ENCODE measurements at regions not wholly inside any gene's neighbourhood (a gene's known extent, or its start where the extent isn't known, plus 50 kb on each side); places are given as distances from the start of the nearest gene placed in this dataset.

DNA sequence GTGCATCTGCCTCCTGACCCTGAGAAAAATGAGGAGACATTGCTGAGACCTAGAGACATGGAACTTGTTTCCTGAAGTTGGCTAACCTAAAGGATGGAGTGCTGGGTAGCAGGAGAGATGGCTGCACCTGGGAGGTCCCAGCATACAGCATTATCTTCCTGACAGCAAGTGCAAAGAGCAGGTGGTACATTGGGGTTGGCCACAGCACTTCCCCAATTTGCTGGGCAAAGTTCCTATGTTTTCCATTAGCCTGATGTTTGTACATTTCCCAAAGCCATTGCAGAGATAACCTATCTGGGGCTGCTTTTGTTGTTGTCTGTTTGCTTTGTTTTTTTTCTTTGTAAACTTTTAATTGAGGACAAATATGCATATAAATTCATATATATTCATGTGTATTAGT lies 296.7 kb downstream of the HRH4 start:
- in situ Hi-C loops (cut with MboI; ENCODE audit: low pct_unique_long_range_greater_than_20kb, low sequenced_read_pairs, unreplicated experiment) = no loop called here
- DNase-seq (ENCODE audit: low spot score) = no peak
- TF ChIP-seq CTCF (IDR thresholded peaks at IDR 0.05; ENCODE audit: extremely low read depth, insufficient read depth, missing control alignments) = no peak

- TF ChIP-seq CTCF (IDR thresholded peaks at IDR 0.05; ENCODE audit: extremely low read depth, insufficient read depth, missing control alignments) = no peak
- no peak for DNase-seq (ENCODE audit: low spot score)
- in situ Hi-C loops (cut with MboI; ENCODE audit: low pct_unique_long_range_greater_than_20kb, low sequenced_read_pairs, unreplicated experiment) = no loop called here
Observed at GRCh38 chr18:24761765-24762164, 301.3 kb downstream of the HRH4 start.

DNA sequence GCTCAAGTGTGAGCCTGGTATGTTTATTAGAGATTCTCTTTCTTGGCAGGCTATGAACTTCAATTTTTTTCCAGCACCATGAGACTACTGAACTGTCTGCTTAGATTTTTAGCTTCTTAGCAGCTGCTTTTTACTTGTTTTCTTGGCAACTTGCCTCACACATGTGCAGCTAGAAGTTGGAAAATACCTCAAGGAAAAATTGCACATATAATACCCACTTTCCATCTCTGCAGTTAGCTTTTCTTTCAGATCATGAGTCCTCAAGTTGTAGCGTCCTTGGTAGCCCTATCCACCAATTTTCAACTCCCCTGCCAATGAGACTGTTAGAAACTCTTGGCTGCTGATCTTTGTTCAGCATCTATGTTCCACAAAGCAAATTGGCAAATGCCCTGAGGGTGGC lies 302.1 kb downstream of the HRH4 start:
- in situ Hi-C loops (cut with MboI; ENCODE audit: low pct_unique_long_range_greater_than_20kb, low sequenced_read_pairs, unreplicated experiment) = no loop called here

GRCh38 chr18:24763765-24764513 lies 303.5 kb downstream of the HRH4 start:
- DNase-seq (ENCODE audit: low spot score) = no peak
- in situ Hi-C loops (cut with MboI; ENCODE audit: low pct_unique_long_range_greater_than_20kb, low sequenced_read_pairs, unreplicated experiment) = no loop called here
- no peak for TF ChIP-seq CTCF (IDR thresholded peaks at IDR 0.05; ENCODE audit: extremely low read depth, insufficient read depth, missing control alignments)

More for the DNA sequence above, 302.1 kb downstream of the HRH4 start:
- TF ChIP-seq CTCF (IDR thresholded peaks at IDR 0.05; ENCODE audit: extremely low read depth, insufficient read depth, missing control alignments) = no peak
- no peak for DNase-seq (ENCODE audit: low spot score)

DNA sequence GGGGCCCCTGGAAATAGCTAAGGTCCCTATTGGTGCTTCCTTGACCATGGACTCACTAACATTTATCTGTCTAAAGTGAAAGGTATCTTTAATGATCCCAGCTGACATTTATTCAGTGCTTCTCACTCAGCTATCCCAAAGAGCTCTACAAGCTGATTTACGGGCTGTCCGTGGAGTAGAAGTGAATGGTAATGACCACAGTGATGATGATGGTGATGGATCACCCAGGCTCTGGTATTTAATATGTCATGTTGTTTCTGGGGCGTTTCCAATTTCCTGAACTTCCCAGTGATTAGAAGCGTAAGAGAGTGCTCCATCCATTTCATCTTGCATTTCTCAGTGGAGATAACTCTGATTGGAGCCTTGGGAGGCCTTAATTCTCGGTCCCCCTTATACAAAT lies 304.3 kb downstream of the HRH4 start:
- in situ Hi-C loops (cut with MboI; ENCODE audit: low pct_unique_long_range_greater_than_20kb, low sequenced_read_pairs, unreplicated experiment) = no loop called here
- DNase-seq (ENCODE audit: low spot score) = no peak
- no peak for TF ChIP-seq CTCF (IDR thresholded peaks at IDR 0.05; ENCODE audit: extremely low read depth, insufficient read depth, missing control alignments)

DNA sequence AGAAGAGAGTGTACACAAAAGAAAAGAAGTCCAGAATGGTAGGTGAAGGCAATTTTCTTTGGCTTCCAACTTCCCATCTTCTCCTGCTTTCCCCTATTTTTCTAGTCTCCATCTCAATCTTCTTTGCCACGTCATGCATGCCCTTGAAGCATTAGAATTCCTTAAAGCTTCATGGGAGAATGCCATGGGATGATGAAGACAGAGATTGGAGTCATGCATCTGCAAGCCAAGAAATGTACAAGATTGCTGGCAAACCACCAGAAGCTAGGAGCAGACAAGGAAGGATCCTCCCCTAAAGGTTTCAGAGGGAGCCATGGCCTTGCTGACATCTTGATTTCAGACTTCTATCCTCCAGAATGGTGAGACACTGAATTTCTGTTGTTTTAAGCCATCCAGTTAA lies 305.9 kb downstream of the HRH4 start:
- DNase-seq (ENCODE audit: low spot score) = no peak
- in situ Hi-C loops (cut with MboI; ENCODE audit: low pct_unique_long_range_greater_than_20kb, low sequenced_read_pairs, unreplicated experiment) = no loop called here
- no peak for TF ChIP-seq CTCF (IDR thresholded peaks at IDR 0.05; ENCODE audit: extremely low read depth, insufficient read depth, missing control alignments)
